IPS DF 6.9 (cell line): ENCODE measurements at regions not wholly inside any gene's neighbourhood (a gene's known extent, or its start where the extent isn't known, plus 50 kb on each side); places are given as distances from the start of the nearest gene placed in this dataset.

Experiments
- DNase-seq: peaks from one replicate; pipeline ENCODE4 v3.0.0-alpha.2; 2013; ENCODE audit warnings: low read depth, low spot score
- H3K27ac ChIP-seq: one replicate; pipeline ENCODE4 v1.5.1; 2013; ENCODE audit warnings: low read length, control low read depth
- H3K27me3 ChIP-seq: 2 replicates; pipeline ENCODE4 v1.6.1; 2013; ENCODE audit warnings: mild to moderate bottlenecking, low read length; ENCODE audit not compliant: control insufficient read depth, insufficient read depth
- H3K36me3 ChIP-seq: 2 replicates; pipeline ENCODE4 v1.6.1; 2013; ENCODE audit warnings: low read length; ENCODE audit not compliant: control insufficient read depth, insufficient read depth
- H3K4me1 ChIP-seq: 2 replicates; pipeline ENCODE4 v1.6.1; 2013; ENCODE audit warnings: low read length; ENCODE audit not compliant: control insufficient read depth, insufficient read depth
- H3K4me3 ChIP-seq: 2 replicates; pipeline ENCODE4 v1.5.1; 2013; ENCODE audit warnings: mild to moderate bottlenecking, low read length
- H3K9me3 ChIP-seq: 2 replicates; pipeline ENCODE4 v1.6.1; 2013; ENCODE audit warnings: low read length, inconsistent platforms; ENCODE audit not compliant: control insufficient read depth, insufficient read depth
- WGBS: extraction: QIAGEN DNeasy Blood & Tissue Kit; methylation state at CpG from one replicate; pipeline ENCODE4 v1.1.7; 2013; ENCODE audit warnings: mixed read lengths, missing lambda C conversion rate; ENCODE audit not compliant: insufficient read length, insufficient coverage; 5-methylcytosine and 5-hydroxymethylcytosine counted together

DNA sequence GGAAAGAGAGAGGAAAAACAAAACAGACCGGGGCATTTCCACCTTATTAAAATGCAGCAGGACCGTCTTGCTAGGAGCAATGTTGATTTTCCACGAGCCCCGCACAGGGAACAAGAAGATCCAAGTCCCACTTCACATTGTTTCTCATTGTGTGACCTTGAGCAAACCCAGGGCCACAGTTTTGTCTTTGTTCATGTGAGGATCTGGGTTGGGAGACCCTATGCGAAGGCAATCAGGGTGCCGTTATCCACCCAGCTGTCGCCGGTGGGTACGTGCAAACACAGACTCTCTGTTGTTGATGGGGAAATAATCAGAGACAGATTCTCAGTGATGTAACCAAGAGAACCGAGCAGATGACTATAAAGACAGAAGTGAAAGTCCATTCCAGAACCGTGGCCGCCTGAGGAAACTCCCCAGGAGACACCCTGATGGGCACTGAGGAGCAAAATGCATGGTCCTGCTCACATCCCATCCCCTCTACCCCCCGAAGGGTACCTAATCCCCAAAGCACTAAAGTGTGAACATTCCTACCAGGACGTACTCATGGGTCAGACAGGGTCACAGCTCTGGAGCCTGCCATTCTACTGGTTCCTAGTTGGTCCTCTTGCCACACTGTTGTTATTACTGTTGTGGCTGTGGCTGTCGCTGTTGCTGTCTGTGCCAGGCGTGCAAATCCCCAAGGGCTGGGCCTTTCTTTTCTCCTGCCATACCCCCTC is 102.7 kb upstream of the RBPJ start:
- DNase-seq, result no peak
- Histone ChIP-seq H3K9me3 (no peaks in the 10 kb centered on the region), H3K4me1 (0 out of 2 replicates have a peak, but pooled peaks cover 3% of the 10 kb centered on the region), H3K27me3 (no peaks in the 10 kb centered on the region), H3K36me3 (no peaks in the 10 kb centered on the region), H3K4me3 (no peak overlapping the region), H3K27ac (no peak overlapping the region)
- WGBS, result no CpG with 5 or more reads among the region's 16 CpGs

DNA sequence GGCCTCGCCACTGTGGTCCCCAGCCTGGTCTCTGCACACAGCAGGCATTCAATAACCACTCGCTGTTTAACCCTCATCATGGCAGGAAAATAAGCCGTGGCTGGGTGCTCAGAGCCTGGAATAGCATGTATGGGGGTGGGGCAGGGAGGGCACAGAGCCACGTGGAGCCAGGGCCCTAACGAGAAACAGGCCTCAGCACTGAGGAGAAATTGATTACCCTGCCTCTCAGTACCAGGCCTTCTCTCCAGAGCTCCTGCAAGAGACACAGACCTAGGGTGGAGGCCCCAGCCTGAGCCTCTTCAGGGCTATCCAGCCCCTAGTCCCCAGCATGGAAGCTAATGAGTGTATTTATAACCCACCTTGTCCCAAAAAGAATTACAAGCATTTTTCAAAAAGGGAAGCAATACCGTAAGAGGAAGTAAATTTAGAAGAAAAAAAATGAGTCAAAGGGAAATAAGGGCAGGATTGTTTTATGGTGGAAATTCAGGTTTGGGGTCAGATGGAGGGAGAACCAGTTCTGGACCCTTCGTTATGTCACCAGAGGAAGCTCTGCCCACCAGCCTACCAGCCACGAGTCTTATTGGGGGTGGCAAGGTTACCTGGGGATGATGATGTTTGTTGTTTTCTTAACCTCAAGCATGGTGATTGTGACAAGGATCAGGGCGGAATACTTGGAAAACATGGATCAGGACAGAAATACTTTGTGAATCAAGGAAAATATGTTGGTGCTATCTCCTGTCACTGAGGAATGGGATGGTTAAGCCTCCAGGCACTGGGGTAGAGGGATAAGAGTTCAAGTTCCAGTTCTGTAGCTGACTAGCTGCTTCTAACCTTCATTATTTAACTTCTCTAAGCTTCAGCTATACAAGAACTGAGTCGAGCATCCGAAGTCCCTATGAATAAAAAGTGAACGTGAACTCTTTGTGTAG is 101.9 kb upstream of the RBPJ start:
- H3K27me3 ChIP-seq, result no peaks in the 10 kb centered on the region
- 0 out of 2 replicates have a peak, but pooled peaks cover 3% of the 10 kb centered on the region for H3K4me1 ChIP-seq
- H3K4me3 ChIP-seq, result no peak overlapping the region
- no peak overlapping the region for H3K27ac ChIP-seq
- WGBS, result no CpG with 5 or more reads among the region's 12 CpGs
- no peaks in the 10 kb centered on the region for H3K36me3 ChIP-seq
- no peaks in the 10 kb centered on the region for H3K9me3 ChIP-seq
- no peak for DNase-seq

DNA sequence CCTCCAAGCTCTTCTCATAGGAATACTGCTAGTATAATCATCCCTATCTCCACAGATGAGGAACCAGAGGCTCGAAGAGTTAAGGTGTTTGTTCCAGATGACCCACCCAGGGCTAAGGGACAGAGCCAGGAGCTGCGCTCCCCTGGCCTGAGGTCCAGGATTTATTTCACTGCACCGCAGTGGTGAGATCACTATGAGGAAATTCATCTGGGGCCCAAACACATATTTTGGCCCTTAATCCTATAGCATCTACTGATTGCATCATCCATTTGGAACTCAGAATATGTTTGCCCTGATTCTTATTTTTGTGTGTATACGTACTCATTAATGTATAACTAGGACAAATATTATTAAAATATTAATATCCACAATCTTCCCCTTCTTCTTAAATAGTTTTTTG is 100.1 kb upstream of the RBPJ start:
- no CpG with 5 or more reads among the region's 4 CpGs for WGBS
- DNase-seq, result no peak

DNA sequence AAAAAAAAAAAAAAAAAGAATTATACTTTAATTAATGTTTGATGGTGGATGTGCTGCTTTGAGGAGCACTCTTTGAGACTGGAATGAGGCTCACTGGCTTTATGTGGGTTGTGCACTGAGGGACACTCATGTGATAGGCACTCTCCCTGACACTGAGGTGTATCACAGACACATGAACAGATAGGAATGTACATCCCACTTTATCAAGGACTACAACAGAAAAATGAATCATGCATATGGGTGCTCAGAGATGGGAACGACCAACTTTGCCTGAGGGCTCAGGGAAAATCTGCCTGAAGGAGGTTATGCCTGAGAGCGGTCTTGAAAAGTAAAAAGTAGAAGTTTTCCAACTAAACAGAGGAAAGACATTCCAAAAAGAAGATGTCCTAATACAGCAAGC is 97.7 kb upstream of the RBPJ start:
- no peak overlapping the region for H3K4me3 ChIP-seq
- H3K9me3 ChIP-seq, result no peaks in the 10 kb centered on the region
- WGBS, result no CpG with 5 or more reads among the region's 2 CpGs
- H3K27me3 ChIP-seq, result no peaks in the 10 kb centered on the region
- DNase-seq, result no peak
- H3K36me3 ChIP-seq, result no peaks in the 10 kb centered on the region
- 0 out of 2 replicates have a peak, but pooled peaks cover 3% of the 10 kb centered on the region for H3K4me1 ChIP-seq
- H3K27ac ChIP-seq, result no peak overlapping the region

More for the DNA sequence above, 100.1 kb upstream of the RBPJ start:
- Histone ChIP-seq H3K9me3 (no peaks in the 10 kb centered on the region), H3K4me1 (0 out of 2 replicates have a peak, but pooled peaks cover 3% of the 10 kb centered on the region), H3K27me3 (no peaks in the 10 kb centered on the region), H3K4me3 (no peak overlapping the region), H3K27ac (no peak overlapping the region), H3K36me3 (no peaks in the 10 kb centered on the region)

DNA sequence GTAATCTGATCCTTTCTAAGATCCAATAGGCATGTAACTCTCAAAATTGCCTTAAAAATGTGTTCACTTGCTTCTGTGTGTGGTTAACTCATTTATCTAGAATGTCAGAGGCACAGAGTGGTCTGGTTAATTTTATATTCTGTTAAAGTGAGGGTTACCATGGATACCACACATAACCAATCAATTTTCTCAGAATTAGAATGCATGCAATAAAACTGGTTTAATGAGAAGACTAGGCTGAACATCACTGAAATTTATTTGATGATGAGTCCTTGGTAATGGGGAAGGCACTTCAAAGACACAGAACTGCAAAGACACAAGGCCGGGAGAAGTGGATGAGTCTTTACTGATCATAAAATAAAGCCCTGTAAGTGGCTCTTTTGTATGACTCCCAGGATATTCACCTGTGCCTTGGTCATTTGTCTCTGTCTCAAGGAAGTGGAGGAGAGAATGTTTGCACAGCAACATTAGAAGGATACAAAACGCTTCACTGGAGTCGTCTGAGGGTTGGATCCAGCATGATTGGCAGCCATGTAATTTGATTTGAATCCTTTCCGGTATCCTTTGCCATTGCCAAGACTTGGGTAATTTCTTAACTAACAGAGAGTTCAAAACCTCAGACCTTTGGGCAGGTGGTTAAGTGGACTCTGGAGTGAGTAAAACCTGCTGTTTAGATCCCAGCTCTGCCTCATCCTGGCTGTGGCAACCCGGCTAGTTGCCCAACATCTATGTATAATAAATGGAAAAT is 94.0 kb upstream of the RBPJ start:
- no peak overlapping the region for H3K27ac ChIP-seq
- no CpG with 5 or more reads among the region's 5 CpGs for WGBS
- H3K4me1 ChIP-seq, result no peaks in the 10 kb centered on the region
- no peaks in the 10 kb centered on the region for H3K36me3 ChIP-seq
- H3K4me3 ChIP-seq, result no peak overlapping the region
- no peaks in the 10 kb centered on the region for H3K27me3 ChIP-seq
- no peaks in the 10 kb centered on the region for H3K9me3 ChIP-seq
- no peak for DNase-seq

DNA sequence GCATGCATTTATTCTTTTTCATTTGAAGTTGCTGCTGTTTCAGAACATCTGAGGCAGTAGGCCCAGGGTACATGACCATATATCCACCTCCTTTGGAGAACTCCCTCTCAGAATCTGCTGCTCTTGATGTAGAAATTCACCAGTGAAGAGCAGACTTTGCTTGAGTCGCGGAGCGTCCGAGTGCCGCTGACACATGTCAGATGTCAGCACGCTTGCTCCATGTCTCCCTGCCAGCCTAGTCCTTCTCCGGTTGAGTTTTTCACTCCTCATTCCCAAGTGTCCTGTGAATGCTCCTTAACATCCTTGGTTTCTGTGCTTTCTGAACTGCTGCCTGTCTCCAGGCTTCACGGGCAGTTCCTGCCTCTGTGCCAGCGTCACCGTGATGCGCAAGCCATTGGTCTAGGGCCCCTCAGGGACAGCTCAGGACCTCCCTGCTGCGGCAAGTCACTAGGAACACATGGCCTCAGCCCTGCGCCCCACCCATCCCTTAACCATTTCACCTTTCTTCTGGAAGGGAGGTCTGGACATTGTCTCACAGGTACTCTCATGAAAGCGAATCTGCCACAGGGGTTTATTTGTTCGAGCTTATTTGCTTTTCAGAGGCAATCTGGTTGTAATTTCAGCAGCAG is 93.1 kb upstream of the RBPJ start:
- no peaks in the 10 kb centered on the region for H3K9me3 ChIP-seq
- no peak overlapping the region for H3K4me3 ChIP-seq
- WGBS, result no CpG with 5 or more reads among the region's 15 CpGs
- no peaks in the 10 kb centered on the region for H3K27me3 ChIP-seq
- DNase-seq, result no peak
- H3K36me3 ChIP-seq, result no peaks in the 10 kb centered on the region
- H3K27ac ChIP-seq, result no peak overlapping the region
- H3K4me1 ChIP-seq, result no peaks in the 10 kb centered on the region

DNA sequence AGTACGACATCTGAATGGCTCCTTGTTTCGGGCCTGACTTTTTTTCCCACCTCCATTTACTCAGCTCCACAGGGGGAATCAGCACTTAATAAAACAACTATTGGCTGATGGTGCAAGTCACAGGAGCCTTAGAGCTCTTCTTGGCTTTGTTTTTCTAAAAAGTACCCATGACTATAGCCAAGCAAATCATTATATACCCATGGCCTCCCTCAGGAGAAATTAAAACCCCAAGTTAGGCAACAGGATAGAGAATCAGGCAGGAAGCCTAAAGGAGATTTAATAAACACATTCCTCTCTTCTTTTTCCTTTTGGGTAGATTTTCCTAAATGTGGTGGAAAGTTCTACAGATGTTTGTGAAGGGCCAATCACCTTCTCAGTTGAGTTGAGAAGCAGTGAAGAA is 91.9 kb upstream of the RBPJ start:
- Histone ChIP-seq H3K4me3 (no peak overlapping the region), H3K27me3 (no peaks in the 10 kb centered on the region), H3K27ac (no peak overlapping the region), H3K9me3 (no peaks in the 10 kb centered on the region), H3K36me3 (no peaks in the 10 kb centered on the region), H3K4me1 (no peaks in the 10 kb centered on the region)
- no CpG with 5 or more reads among the region's 2 CpGs for WGBS
- DNase-seq, result no peak

DNA sequence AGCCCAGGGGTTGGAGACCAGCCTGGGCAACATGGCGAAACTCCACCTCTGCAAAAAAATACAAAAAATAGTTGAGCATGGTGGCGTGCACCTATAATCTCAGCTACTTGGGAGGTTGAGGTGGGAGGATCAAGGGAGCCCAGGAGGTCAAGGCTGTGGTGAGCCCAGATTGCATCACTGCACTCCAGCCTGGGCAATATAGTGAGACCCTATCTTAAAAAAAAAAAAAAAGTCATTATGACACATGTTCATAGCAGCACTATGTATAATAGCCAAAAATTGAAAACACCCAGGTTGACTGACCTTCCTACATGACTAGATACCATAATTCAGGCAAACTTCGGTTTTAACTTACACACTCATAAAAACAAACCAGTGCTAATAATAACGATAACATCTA is 90.8 kb upstream of the RBPJ start:
- no peaks in the 10 kb centered on the region for H3K9me3 ChIP-seq
- H3K4me1 ChIP-seq, result no peaks in the 10 kb centered on the region
- no peak for DNase-seq
- 100% methylated on average over 2 of the region's 4 CpGs for WGBS
- no peak overlapping the region for H3K4me3 ChIP-seq
- no peaks in the 10 kb centered on the region for H3K36me3 ChIP-seq
- H3K27ac ChIP-seq, result no peak overlapping the region
- H3K27me3 ChIP-seq, result no peaks in the 10 kb centered on the region

DNA sequence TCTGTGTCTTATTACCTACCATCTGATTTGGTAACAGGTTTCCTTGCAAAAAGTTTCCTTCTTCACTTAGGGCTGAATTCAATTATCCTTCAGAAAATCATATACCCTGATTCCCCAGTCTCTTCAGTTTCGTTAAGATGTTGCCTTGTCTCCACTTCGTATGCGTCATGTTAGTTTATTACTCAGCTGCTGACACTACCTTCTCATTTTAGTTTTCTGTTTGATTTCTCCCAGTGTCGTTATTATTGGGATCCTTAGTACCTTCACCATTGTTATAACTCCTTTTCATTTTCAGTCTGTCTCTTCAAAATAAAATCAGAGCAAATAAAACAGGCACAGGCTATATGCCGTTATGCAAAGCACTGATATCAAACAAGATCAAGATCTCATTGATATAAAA is 87.5 kb upstream of the RBPJ start:
- H3K4me1 ChIP-seq, result no peaks in the 10 kb centered on the region
- no peaks in the 10 kb centered on the region for H3K36me3 ChIP-seq
- H3K27me3 ChIP-seq, result no peaks in the 10 kb centered on the region
- no peak overlapping the region for H3K27ac ChIP-seq
- H3K4me3 ChIP-seq, result no peak overlapping the region
- no peak for DNase-seq
- H3K9me3 ChIP-seq, result no peaks in the 10 kb centered on the region
- WGBS, result no CpG with 5 or more reads among the region's 5 CpGs

DNA sequence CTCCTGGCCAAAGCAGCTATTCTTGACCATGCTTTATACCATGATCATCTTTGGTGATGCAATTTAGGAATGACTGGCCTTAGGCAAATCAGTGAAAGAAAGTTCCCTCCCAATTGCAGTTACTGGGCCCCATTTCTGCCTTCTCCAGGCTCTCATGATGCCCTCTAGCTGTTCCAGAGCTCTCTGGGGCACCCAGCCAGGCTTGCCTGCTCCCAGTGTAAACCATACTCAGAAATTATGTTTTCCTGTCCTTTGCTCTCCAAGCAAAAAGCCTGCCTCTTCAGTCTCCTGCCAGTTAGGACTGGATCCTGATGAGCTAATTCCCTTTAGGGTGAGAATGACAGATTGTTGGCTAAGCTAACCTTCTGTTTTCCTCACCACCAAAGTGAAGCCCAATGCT is 85.3 kb upstream of the RBPJ start:
- DNase-seq, result no peak
- Histone ChIP-seq H3K27ac (no peak overlapping the region), H3K36me3 (no peaks in the 10 kb centered on the region), H3K9me3 (no peaks in the 10 kb centered on the region), H3K27me3 (no peaks in the 10 kb centered on the region), H3K4me1 (peaks cover 3% of the 10 kb centered on the region; the same call in 1 of the 2 replicates), H3K4me3 (no peak overlapping the region)
